OCI-LY1 (cell line): ENCODE measurements at regions not wholly inside any gene's neighbourhood (a gene's known extent, or its start where the extent isn't known, plus 50 kb on each side); places are given as distances from the start of the nearest gene placed in this dataset.

ENCODE experiments used
- H2AFZ ChIP-seq: fragments of 200-600 bp; sonication (generic), shearing (Covaris generic); 2 replicates; pipeline ENCODE4 v1.6.0; 2014; ENCODE audit warnings: antibody characterized with exemption, mild to moderate bottlenecking, low read length
- H3F3A ChIP-seq: fragments of 200-600 bp; sonication (generic), shearing (Covaris generic); 2 replicates; pipeline ENCODE4 v1.6.0; 2014; ENCODE audit warnings: mild to moderate bottlenecking, antibody characterized with exemption, low read length, moderate library complexity; ENCODE audit not compliant: insufficient read depth
- H3K27ac ChIP-seq: fragments of 200-600 bp; sonication (generic); 2 replicates; pipeline ENCODE4 v1.5.1; 2014; ENCODE audit warnings: low read length, mixed run types, mild to moderate bottlenecking, low read depth; ENCODE audit not compliant: poor library complexity, severe bottlenecking
- H3K27me3 ChIP-seq: fragments of 200-600 bp; sonication (generic); 2 replicates; pipeline ENCODE4 v1.6.0; 2014; ENCODE audit warnings: antibody characterized with exemption, mild to moderate bottlenecking, low read length, moderate library complexity; ENCODE audit not compliant: insufficient read depth
- H3K36me3 ChIP-seq: fragments of 200-600 bp; sonication (generic); 2 replicates; pipeline ENCODE4 v1.6.1; 2014; ENCODE audit warnings: mild to moderate bottlenecking, antibody characterized with exemption, low read length, moderate library complexity, mixed read lengths; ENCODE audit not compliant: insufficient read depth
- H3K4me1 ChIP-seq: fragments of 200-600 bp; sonication (generic); 2 replicates; pipeline ENCODE4 v1.5.1; 2014; ENCODE audit warnings: mild to moderate bottlenecking, low read length, moderate library complexity; ENCODE audit not compliant: insufficient read depth, severe bottlenecking
- H3K4me2 ChIP-seq: fragments of 200-600 bp; sonication (generic), shearing (Covaris generic); 2 replicates; pipeline ENCODE4 v1.6.1; 2014; ENCODE audit warnings: low read length
- H3K4me3 ChIP-seq: fragments of 200-600 bp; sonication (generic); 2 replicates; pipeline ENCODE4 v1.5.1; 2014; ENCODE audit warnings: low read length, low read depth, mild to moderate bottlenecking, mixed read lengths; ENCODE audit not compliant: poor library complexity, severe bottlenecking
- H3K79me2 ChIP-seq: fragments of 200-600 bp; shearing (Covaris generic); 2 replicates; pipeline ENCODE4 v1.6.1; 2016; ENCODE audit warnings: mixed run types, low read length, mixed read lengths; ENCODE audit not compliant: insufficient read depth
- H3K9ac ChIP-seq: fragments of 200-600 bp; sonication (generic), shearing (Covaris generic); 2 replicates; pipeline ENCODE4 v1.6.1; 2014; ENCODE audit warnings: mild to moderate bottlenecking, low read length, mixed read lengths
- H3K9me2 ChIP-seq: fragments of 200-600 bp; sonication (generic), shearing (Covaris generic); 2 replicates; pipeline ENCODE4 v1.6.1; 2014; ENCODE audit warnings: low read depth, mild to moderate bottlenecking, low read length, mixed read lengths
- H3K9me3 ChIP-seq: fragments of 200-600 bp; shearing (Covaris generic); 2 replicates; pipeline ENCODE4 v1.6.1; 2014; ENCODE audit warnings: low read length, mixed read lengths
- H4K20me1 ChIP-seq: fragments of 200-600 bp; sonication (generic), shearing (Covaris generic); 2 replicates; pipeline ENCODE4 v1.6.0; 2016; ENCODE audit warnings: mild to moderate bottlenecking, low read length; ENCODE audit not compliant: insufficient read depth
- EZH2 ChIP-seq: fragments of 200-600 bp; sonication (generic), shearing (Covaris generic); IDR thresholded peaks from 2 replicates; pipeline ENCODE4 v1.8.0; 2017; ENCODE audit warnings: borderline replicate concordance, mixed run types, mild to moderate bottlenecking, antibody characterized with exemption, low read length, moderate library complexity, mixed read lengths
- TF ChIP-seq, protein P1 (sequence below): fragments of 200-600 bp; sonication (generic), shearing (Covaris generic); IDR thresholded peaks from 2 replicates; pipeline ENCODE4 v1.5.1; 2017; ENCODE audit warnings: mild to moderate bottlenecking, antibody characterized with exemption, low read length, moderate library complexity, mixed read lengths

DNA sequence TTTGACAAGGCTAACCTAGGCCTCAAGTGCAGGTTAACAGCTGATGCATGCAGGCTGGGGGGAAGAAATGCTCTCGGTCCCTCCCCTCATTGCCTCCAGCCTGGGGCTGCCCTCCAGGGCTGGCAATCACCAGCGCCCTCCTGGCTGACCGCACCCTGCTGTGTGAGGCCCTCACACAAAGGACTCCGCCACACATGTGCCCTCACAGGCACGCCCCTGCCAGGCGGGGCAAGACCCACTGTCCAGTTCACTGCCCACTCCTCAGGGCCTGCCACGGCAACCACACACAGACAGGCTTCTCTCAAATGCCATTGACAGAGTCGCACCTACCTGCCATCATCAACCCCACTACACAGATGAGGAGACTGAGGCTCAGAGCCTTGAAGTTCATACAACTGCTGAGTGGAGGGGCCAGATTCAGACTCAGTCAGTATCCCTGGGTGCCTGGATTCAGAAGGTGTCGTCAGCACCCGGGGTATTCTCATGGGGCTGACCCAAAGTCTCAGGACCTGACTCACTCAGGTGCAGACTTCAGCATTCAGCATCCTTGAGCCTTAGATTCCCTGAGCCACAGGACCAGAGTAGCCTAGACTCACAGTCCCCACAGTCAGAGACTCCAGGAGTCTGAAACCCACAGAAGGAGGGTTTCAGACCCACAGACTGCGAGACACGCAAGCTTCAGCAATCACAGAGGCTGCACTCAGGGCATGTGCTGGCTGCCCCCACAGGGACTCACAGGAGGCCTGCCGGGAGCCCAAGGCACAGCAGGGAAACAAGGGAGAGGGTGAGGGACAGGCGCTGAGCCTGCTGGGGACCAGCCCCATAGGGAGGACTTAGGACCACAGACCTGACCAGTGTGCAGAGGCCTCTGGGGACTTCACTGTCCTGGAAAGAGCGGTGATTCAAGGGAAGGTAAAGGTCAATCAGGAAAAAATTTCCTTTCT, 458.0 kb downstream of the MATN1 start:
- Histone ChIP-seq H3K79me2 (no peaks in the 10 kb centered on the region), H4K20me1 (no peaks in the 10 kb centered on the region), H3K9me2 (no peaks in the 10 kb centered on the region), H3K27ac (no peak overlapping the region), H3K9ac (no peak overlapping the region), H3F3A (no peaks in the 10 kb centered on the region), H3K4me1 (no peaks in the 10 kb centered on the region), H3K9me3 (no peaks in the 10 kb centered on the region), H2AFZ (no peak overlapping the region), H3K4me2 (no peak overlapping the region), H3K36me3 (no peaks in the 10 kb centered on the region), H3K4me3 (no peak overlapping the region), H3K27me3 (no peaks in the 10 kb centered on the region)
- no peak for TF ChIP-seq EZH2
- TF ChIP-seq, protein P1, sequence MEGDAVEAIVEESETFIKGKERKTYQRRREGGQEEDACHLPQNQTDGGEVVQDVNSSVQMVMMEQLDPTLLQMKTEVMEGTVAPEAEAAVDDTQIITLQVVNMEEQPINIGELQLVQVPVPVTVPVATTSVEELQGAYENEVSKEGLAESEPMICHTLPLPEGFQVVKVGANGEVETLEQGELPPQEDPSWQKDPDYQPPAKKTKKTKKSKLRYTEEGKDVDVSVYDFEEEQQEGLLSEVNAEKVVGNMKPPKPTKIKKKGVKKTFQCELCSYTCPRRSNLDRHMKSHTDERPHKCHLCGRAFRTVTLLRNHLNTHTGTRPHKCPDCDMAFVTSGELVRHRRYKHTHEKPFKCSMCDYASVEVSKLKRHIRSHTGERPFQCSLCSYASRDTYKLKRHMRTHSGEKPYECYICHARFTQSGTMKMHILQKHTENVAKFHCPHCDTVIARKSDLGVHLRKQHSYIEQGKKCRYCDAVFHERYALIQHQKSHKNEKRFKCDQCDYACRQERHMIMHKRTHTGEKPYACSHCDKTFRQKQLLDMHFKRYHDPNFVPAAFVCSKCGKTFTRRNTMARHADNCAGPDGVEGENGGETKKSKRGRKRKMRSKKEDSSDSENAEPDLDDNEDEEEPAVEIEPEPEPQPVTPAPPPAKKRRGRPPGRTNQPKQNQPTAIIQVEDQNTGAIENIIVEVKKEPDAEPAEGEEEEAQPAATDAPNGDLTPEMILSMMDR: no peak

DNA sequence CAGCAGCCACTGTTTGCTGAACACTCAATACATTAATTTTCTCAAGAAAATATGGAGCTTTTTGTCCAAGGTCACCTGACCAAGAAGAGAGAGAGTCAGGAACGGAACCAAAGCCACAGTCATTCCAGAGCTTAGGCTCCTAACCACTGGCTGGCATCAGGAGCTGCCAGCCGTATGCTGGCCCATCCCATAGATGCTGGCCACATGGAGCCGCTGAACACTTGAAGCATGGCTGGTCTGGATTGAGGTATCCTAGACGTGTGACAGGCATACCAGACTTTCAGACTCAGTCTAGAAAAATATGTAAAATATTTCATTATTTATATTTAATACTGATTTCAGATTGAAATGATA, 458.7 kb downstream of the MATN1 start:
- TF ChIP-seq, protein P1: no peak
- no peak for TF ChIP-seq EZH2
- Histone ChIP-seq H3K4me2 (no peak overlapping the region), H3K36me3 (no peaks in the 10 kb centered on the region)

DNA sequence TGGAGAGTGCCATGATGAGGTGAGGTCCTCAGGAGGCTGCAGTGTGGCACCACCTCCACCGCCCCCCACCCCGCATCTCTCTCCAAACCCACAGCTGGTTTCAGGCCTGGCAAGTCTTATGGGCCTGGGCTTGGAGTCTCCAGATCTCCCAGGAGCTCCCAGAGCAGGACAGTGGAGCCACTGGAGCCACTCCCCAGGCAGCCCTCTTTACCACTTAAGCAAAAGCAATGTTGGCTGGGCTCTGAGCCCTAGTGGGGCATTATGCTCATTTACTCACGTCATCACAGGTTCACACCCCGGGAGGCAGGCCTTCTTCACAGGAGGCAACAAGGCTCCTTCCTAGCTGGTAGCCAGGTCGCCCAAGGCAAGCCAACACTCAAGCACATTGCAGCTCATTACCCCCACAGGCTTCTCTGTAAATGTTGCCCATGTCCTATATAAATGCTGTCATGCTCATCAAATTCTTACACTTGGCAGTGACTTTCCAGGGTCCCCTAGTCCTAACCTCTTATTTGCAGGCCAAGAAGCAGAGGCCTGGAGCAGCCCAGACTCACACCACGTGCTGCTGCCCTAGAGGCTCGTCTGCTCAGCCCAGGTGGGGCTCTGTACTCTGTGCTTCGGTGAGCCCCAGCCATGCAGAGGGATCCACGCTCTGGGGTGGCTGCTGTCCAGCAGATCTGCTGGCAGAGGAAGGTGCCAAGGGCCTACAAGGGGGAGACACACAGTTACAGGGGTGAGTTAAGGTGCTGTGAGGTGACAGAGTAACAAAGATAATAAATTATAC, 459.3 kb downstream of the MATN1 start:
- Histone ChIP-seq H4K20me1 (no peaks in the 10 kb centered on the region), H3F3A (no peaks in the 10 kb centered on the region), H3K4me1 (no peaks in the 10 kb centered on the region), H3K27ac (no peak overlapping the region), H2AFZ (no peak overlapping the region), H3K27me3 (no peaks in the 10 kb centered on the region), H3K4me3 (no peak overlapping the region), H3K4me2 (no peak overlapping the region), H3K9me2 (no peaks in the 10 kb centered on the region), H3K9me3 (no peaks in the 10 kb centered on the region), H3K36me3 (no peaks in the 10 kb centered on the region), H3K9ac (no peak overlapping the region), H3K79me2 (no peaks in the 10 kb centered on the region)
- TF ChIP-seq, protein P1: no peak
- no peak for TF ChIP-seq EZH2

More for the DNA sequence above, 458.7 kb downstream of the MATN1 start:
- H3K79me2 ChIP-seq: no peaks in the 10 kb centered on the region
- H2AFZ ChIP-seq: no peak overlapping the region
- H3K9me3 ChIP-seq: no peaks in the 10 kb centered on the region
- no peaks in the 10 kb centered on the region for H3K9me2 ChIP-seq
- no peaks in the 10 kb centered on the region for H3K27me3 ChIP-seq
- H3F3A ChIP-seq: no peaks in the 10 kb centered on the region
- no peak overlapping the region for H3K9ac ChIP-seq
- no peaks in the 10 kb centered on the region for H3K4me1 ChIP-seq
- H3K4me3 ChIP-seq: no peak overlapping the region
- no peak overlapping the region for H3K27ac ChIP-seq
- no peaks in the 10 kb centered on the region for H4K20me1 ChIP-seq
